ENCODE measurements at regions not wholly inside any gene's neighbourhood (a gene's known extent, or its start where the extent isn't known, plus 50 kb on each side); places are given as distances from the start of the nearest gene placed in this dataset.
"Not testable (repeated sequence)": the region's sequence is repeated elsewhere in the genome, so short reads cannot be mapped to it uniquely, and the experiment has no call there.

GRCh38 chr7:16958724-16959123, 76.9 kb upstream of the AGR3 start:
- DNase-seq (no peak), ATAC-seq (no peak)
- CTCF ChIA-PET, result no interaction called here
- no peaks in the 10 kb centered on the region for H3K9me3 Mint-ChIP-seq (ENCODE audit: low read depth)
- H3K4me3 Mint-ChIP-seq, result no peak overlapping the region
- H3K27me3 Mint-ChIP-seq, result peaks cover 11% of the 10 kb centered on the region
- no peaks in the 10 kb centered on the region for H3K4me1 Mint-ChIP-seq
- H3K36me3 Mint-ChIP-seq, result peaks cover 5% of the 10 kb centered on the region
- no peak overlapping the region for H3K27ac Mint-ChIP-seq

GRCh38 chr7:16960337-16960965, 78.7 kb upstream of the AGR3 start:
- no peak overlapping the region for H3K4me3 Mint-ChIP-seq
- H3K27me3 Mint-ChIP-seq, result peaks cover 8% of the 10 kb centered on the region
- H3K9me3 Mint-ChIP-seq (ENCODE audit: low read depth), result no peaks in the 10 kb centered on the region
- peaks cover 6% of the 10 kb centered on the region for H3K36me3 Mint-ChIP-seq
- no peak for ATAC-seq
- H3K4me1 Mint-ChIP-seq, result no peaks in the 10 kb centered on the region
- DNase-seq, result no peak
- CTCF ChIA-PET, result no interaction called here
- H3K27ac Mint-ChIP-seq, result no peak overlapping the region

GRCh38 chr7:16961641-16962040, 79.9 kb upstream of the AGR3 start:
- peaks cover 4% of the 10 kb centered on the region for H3K27me3 Mint-ChIP-seq
- no peaks in the 10 kb centered on the region for H3K9me3 Mint-ChIP-seq (ENCODE audit: low read depth)
- no peak overlapping the region for H3K4me3 Mint-ChIP-seq
- CTCF ChIA-PET, result no interaction called here
- ATAC-seq (no peak), DNase-seq (no peak)
- no peaks in the 10 kb centered on the region for H3K4me1 Mint-ChIP-seq
- H3K36me3 Mint-ChIP-seq, result peaks cover 8% of the 10 kb centered on the region
- no peak overlapping the region for H3K27ac Mint-ChIP-seq

- CTCF ChIA-PET, result no interaction called here
- Mint-ChIP-seq H3K36me3 (peaks cover 8% of the 10 kb centered on the region), H3K4me1 (no peaks in the 10 kb centered on the region), H3K27ac (no peak overlapping the region), H3K4me3 (no peak overlapping the region), H3K9me3 (ENCODE audit: low read depth) (no peaks in the 10 kb centered on the region), H3K27me3 (peaks cover 2% of the 10 kb centered on the region)
- DNase-seq (no peak), ATAC-seq (no peak)
Observed at GRCh38 chr7:16963044-16963443, 81.3 kb upstream of the AGR3 start.

GRCh38 chr7:16965697-16966096, 83.9 kb upstream of the AGR3 start:
- DNase-seq; H3K36me3 Mint-ChIP-seq; H3K4me3 Mint-ChIP-seq; H3K27ac Mint-ChIP-seq; CTCF ChIA-PET; H3K9me3 Mint-ChIP-seq (ENCODE audit: low read depth); H3K27me3 Mint-ChIP-seq; ATAC-seq; H3K4me1 Mint-ChIP-seq: not testable (repeated sequence)

GRCh38 chr7:16967300-16967811, 85.6 kb upstream of the AGR3 start:
- Mint-ChIP-seq H3K27me3 (peaks cover 5% of the 10 kb centered on the region), H3K27ac (no peak overlapping the region), H3K4me3 (no peak overlapping the region), H3K36me3 (peaks cover 2% of the 10 kb centered on the region), H3K9me3 (ENCODE audit: low read depth) (no peaks in the 10 kb centered on the region), H3K4me1 (no peaks in the 10 kb centered on the region)
- ATAC-seq (no peak), DNase-seq (no peak)
- CTCF ChIA-PET, result interaction anchor here (1.6 kb wide), 1 partner anchor 50 kb away, joined by 4 read pairs; no protein-coding TSS in a partner anchor

- Mint-ChIP-seq H3K9me3 (ENCODE audit: low read depth) (no peaks in the 10 kb centered on the region), H3K36me3 (no peaks in the 10 kb centered on the region), H3K27me3 (peaks cover 5% of the 10 kb centered on the region), H3K4me3 (no peak overlapping the region), H3K27ac (no peak overlapping the region), H3K4me1 (peaks cover 6% of the 10 kb centered on the region)
- ATAC-seq (no peak), DNase-seq (no peak)
- CTCF ChIA-PET, result no interaction called here
Observed at GRCh38 chr7:16970732-16971482, 89.1 kb upstream of the AGR3 start.

GRCh38 chr7:16975712-16976111, 93.9 kb upstream of the AGR3 start:
- CTCF ChIA-PET, result interaction anchor here (1.0 to 1.2 kb wide), 2 partner anchors 22 to 49 kb away, joined by 3 read pairs; no protein-coding TSS in a partner anchor
- Mint-ChIP-seq H3K4me1 (peaks cover 9% of the 10 kb centered on the region), H3K27ac (no peak overlapping the region), H3K4me3 (no peak overlapping the region), H3K36me3 (no peaks in the 10 kb centered on the region), H3K27me3 (peaks cover 5% of the 10 kb centered on the region), H3K9me3 (ENCODE audit: low read depth) (no peaks in the 10 kb centered on the region)
- ATAC-seq (peak; percentile 30), DNase-seq (no peak)

- ATAC-seq, result no peak
- no peak overlapping the region for H3K4me3 Mint-ChIP-seq
- H3K36me3 Mint-ChIP-seq, result no peaks in the 10 kb centered on the region
- H3K4me1 Mint-ChIP-seq, result peaks cover 17% of the 10 kb centered on the region
- H3K27me3 Mint-ChIP-seq, result peaks cover 11% of the 10 kb centered on the region
- no peak overlapping the region for H3K27ac Mint-ChIP-seq
- no peak for DNase-seq
- H3K9me3 Mint-ChIP-seq (ENCODE audit: low read depth), result no peaks in the 10 kb centered on the region
- CTCF ChIA-PET, result interaction anchor here (1.2 to 1.4 kb wide), 2 partner anchors 52 to 87 kb away, joined by 3 to 4 read pairs; no protein-coding TSS in a partner anchor
Observed at GRCh38 chr7:16978358-16979244, 96.8 kb upstream of the AGR3 start.

- Mint-ChIP-seq H3K27ac (no peak overlapping the region), H3K27me3 (peaks cover 13% of the 10 kb centered on the region)
Observed at GRCh38 chr7:16980539-16980938, 98.8 kb upstream of the AGR3 start.

GRCh38 chr7:16982640-16983350, 101.0 kb upstream of the AGR3 start:
- Mint-ChIP-seq H3K27ac (no peak overlapping the region), H3K36me3 (no peaks in the 10 kb centered on the region), H3K9me3 (ENCODE audit: low read depth) (no peaks in the 10 kb centered on the region), H3K27me3 (peaks cover 20% of the 10 kb centered on the region), H3K4me3 (no peak overlapping the region), H3K4me1 (peaks cover 10% of the 10 kb centered on the region)
- CTCF ChIA-PET, result interaction anchor here (0.6 to 2.5 kb wide), 30 partner anchors 9 to 665 kb away, joined by 3 to 16 read pairs (median 4); partner anchors contain the start of gene AHR
- no peak for DNase-seq
- no peak for ATAC-seq

More at GRCh38 chr7:16980539-16980938, 98.8 kb upstream of the AGR3 start:
- H3K9me3 Mint-ChIP-seq (ENCODE audit: low read depth), result no peaks in the 10 kb centered on the region
- H3K4me3 Mint-ChIP-seq, result no peak overlapping the region
- H3K4me1 Mint-ChIP-seq, result peaks cover 16% of the 10 kb centered on the region
- H3K36me3 Mint-ChIP-seq, result no peaks in the 10 kb centered on the region
- DNase-seq (no peak), ATAC-seq (no peak)
- CTCF ChIA-PET, result interaction anchor here (0.8 to 1.8 kb wide), 3 partner anchors 11 to 535 kb away, joined by 3 to 4 read pairs (median 3); no protein-coding TSS in a partner anchor

- Mint-ChIP-seq H3K9me3 (ENCODE audit: low read depth) (no peaks in the 10 kb centered on the region), H3K27ac (no peak overlapping the region), H3K27me3 (peaks cover 22% of the 10 kb centered on the region), H3K4me3 (no peak overlapping the region), H3K36me3 (no peaks in the 10 kb centered on the region), H3K4me1 (peaks cover 10% of the 10 kb centered on the region)
- ATAC-seq (no peak), DNase-seq (no peak)
- CTCF ChIA-PET, result interaction anchor here (0.9 to 2.5 kb wide), 3 partner anchors 15 to 60 kb away, joined by 3 to 7 read pairs (median 3); no protein-coding TSS in a partner anchor
Observed at GRCh38 chr7:16984375-16984774, 102.6 kb upstream of the AGR3 start.

Data from activated CD8-positive, alpha-beta memory T cell treated with anti-CD3 and anti-CD28 coated beads, Interleukin-2, amount 10 ng/mL, durations not matched to agents 7 days and 5 days (primary cell).